Stimulated activated CD4-positive, alpha-beta T cell treated with anti-CD3 and anti-CD28 coated beads, TNF-alpha, amount 100 ng/mL, for 48 hours (primary cell): ENCODE measurements at regions not wholly inside any gene's neighbourhood (a gene's known extent, or its start where the extent isn't known, plus 50 kb on each side); places are given as distances from the start of the nearest gene placed in this dataset.

Experiments
- DNase-seq, 3 donors: peaks; one replicate each; pipeline ENCODE4 v3.0.0-alpha.2; 2020; ENCODE audit warnings: low read depth in 3 of 3

DNA sequence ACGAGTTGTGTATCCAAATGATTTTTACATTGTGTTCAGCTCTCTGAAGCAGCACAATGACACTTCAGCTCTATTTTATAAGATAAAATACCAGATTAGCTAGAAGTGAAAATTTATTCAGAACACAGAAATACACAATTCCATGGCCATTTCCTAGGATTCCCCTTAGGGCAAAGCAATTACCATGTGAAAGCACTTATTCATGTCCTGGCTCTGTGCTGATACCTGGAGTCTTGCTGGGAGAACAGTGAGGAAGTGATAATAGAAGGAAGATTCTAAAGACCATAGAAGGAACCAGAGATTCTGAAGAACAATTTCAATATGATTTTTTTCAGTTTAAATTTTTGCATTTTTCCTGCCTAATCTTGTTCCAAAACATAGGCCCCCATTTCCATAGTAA is 657.4 kb upstream of the ZWINT start:
- no peak for DNase-seq

DNA sequence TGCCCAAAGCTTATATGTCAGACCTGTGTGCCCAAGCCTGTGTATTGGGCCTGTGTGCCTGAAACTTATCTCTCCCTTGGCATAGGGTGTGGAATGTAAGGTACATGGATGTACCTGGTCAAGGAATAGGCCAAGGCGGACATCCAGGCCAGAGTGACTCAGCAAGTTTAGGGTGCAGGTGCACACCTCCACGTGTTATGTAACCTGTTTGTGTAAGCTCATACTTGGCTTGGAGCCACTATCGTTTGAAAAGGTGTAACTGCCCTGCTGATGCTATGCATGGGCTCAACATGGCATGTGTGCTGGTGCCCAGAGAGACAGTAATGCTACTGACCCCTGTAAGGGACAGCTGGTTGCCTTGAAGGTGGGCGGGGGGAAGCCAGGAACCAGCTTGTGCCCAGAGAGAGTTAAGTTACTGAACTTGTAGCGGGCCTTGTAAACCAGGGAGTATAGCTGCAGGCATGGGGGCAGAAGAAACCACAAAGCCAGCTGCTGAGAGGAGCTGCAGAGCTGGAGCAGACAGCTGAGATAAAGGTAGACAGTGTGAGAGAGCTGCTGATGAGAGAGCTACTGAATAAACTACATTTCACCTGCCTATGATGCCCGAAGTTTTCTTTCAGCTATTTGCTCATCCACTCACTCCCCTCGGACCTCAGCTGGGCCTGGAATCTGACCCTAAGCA is 656.4 kb upstream of the ZWINT start:
- no peak for DNase-seq

DNA sequence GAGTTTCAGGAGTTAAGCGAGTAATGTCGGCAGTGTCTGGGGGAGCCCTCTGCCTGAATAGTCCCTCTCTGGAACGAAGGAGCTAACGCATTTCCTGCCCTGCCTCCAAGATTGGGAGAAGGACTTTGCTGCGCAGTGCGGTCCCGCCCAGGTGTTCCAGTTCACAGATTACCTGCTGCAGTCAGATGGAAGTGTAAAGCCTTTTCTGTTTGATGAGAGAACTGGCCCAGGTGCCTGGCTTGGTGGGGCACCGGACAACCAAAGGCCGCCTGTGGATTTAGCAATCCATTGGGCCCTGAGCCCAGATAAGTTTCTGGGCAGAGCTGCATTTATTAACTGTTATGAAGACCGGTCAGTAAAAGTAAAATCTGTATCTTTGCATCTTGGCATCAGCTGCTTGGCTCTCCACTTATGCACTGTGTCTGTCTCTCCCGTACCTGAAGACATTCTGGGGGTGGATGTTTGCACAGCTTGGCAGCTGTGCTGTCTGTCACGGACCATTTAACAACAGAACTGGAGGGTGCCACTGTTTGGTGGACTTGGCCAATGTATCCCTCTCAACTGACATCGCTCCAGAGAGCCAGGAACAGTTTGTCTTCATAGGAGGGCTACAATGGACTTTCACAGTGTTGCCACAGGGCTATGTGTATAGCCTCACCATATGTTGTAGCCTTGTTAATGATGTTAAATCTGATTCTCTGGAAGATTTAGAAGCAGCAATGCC is 654.7 kb upstream of the ZWINT start:
- DNase-seq, result no peak

DNA sequence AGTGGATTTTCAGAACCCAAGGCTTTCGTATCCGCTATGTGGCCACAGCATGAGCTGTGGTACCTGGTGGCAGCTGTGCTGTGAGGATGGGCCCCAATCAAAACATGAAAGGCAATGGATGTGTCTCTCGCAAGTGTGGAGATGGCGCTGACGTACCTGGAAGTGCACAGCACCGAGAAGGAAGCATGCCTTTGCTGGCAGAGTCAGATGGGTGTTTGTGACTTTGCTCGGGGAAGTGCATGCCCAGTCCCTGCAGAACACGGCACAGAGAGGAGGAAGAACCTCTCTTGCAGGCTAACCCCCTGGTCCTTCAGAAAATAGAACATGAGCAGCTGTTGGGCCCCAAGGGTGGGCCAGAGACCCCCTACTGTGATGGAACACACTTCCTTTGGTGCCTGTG is 654.1 kb upstream of the ZWINT start:
- DNase-seq, result no peak

DNA sequence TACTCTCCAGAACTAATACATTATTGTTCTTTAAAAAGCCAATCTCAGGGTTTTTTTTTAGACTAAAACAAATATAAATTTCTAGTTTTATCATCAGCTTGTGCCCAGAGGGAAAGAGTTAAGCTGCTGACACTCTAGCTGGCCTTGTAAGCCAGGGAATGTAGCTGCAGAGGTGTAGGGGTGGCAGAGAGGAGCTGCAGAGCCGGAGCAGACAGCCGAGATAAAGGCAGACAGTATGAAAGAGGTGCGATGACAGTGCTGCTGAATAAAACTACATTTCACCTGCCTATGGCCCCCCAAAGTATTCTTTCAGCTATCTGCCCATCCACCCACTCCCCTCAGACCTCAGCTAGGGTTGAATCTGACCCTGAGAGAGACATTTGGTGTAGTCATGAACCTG is 653.7 kb upstream of the ZWINT start:
- DNase-seq, result no peak

DNA sequence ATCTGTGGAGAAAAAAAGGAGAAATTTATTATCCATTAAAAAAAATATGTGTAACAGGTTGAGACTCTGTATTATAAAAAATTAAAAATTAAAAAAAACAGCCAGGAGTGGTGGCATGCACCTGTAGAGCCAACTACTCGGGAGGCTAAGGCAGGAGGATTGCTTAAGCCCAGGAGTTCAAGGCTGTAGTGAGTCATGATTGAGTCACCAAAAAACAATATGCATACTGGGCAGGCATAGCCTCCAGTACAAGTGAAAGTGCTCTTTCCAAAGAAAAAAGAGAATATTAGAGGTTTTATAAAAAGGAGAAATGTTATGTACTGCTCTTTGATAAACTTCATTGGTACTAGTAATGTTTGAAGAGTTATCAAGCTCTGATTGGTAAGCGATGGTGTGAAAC is 647.1 kb upstream of the ZWINT start:
- no peak for DNase-seq

DNA sequence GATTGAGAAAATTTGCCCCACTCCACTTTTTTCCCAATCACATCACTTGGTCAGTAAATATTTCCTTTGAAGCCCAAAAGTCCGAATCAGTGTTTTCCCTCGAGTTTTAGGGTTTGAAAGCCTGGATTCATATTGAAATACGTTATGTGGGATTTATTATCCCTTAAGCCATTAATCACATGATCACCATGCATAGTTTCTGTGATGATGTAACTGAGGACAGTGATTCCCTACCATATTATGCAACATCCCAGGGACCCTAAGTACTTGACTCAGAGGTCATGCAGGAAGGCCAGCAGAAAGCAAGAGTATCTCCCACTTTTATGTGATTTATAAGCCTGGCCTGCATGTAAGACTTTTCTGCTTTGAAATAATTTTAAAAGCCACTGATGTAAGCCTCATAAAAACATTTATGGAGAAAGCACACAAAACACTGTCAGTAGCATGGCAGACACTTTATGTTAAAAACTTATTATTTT is 630.6 kb upstream of the ZWINT start:
- no peak for DNase-seq

DNA sequence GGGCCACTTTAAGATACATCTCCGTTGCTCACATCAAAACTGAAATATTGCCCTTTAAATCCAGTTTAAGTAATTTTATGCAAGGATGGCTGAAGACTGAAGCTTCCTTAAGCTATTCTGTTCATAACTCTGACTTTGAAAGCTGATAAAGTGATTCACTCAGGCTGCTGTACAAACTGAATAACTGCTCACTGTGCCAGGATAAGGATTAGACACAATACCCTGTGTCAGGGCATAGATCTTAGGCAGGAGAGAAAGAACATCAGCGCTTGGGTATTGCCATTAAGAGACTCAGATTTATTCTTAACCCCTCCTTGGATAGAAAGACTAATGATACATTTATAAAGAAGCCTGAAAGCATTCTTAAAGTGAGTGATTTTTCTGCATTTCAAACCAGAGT is 614.5 kb upstream of the ZWINT start:
- no peak for DNase-seq

DNA sequence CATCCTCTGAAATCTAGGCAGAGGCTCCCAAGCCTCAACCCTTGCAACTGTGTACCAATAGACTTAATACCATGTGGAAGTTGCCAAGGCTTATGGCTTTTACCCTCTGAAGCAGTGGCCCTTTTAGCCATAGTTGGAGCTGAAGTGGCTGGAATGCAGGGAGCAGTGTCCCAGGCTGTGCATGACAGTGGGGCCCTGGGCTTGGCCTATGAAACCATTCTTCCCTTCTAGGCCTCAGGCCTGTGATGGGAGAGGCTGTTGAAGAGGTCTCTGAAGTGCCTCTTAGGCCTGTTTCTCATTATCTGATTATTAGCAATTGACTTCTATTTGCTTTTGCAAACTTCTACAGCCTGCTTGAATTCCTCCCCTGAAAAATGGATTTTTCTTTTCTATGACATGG is 612.7 kb upstream of the ZWINT start:
- no peak for DNase-seq

DNA sequence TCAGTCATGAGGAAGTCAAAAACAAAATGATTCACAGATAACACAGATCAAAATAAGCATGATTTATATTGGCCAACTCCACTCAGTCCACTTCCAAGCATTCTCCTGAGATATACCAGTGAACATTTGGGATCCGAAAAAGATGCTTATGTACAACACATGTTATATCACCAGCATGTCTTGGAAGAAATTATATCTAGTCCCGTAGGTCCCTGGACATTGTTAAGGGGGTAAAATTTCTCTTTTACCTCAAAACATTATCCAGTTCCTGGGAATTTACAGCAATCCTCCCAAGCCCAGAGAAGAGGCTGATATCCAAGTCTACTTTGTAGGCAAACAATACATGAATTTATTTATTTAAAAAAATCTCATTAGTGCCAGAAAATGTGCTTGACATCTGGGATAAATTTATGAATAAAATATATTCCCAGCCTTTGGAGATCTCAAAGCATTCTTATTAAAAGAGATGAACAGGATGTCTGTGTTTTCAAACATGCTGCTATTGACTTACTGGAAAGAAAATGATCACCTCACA is 582.2 kb upstream of the ZWINT start:
- no peak for DNase-seq

DNA sequence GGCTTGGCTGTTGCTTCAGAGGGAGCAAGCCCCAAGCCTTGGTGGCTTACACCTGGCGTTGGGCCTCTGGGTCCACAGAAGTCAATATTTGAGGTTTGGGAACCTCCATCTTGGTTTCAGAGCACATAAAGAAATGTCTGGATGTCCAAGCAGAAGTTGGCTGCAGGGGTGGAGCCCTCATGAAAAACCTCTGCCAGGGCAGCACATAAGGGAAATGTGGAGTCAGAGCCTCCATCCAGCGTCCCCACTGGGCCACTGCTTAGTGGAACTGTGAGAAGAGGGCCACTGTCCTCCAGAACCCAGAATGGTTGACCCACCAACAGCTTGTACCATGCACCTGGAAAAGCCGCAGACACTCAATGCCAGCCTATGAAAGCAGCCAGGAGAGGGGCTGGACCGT is 573.5 kb upstream of the ZWINT start:
- DNase-seq, result no peak

DNA sequence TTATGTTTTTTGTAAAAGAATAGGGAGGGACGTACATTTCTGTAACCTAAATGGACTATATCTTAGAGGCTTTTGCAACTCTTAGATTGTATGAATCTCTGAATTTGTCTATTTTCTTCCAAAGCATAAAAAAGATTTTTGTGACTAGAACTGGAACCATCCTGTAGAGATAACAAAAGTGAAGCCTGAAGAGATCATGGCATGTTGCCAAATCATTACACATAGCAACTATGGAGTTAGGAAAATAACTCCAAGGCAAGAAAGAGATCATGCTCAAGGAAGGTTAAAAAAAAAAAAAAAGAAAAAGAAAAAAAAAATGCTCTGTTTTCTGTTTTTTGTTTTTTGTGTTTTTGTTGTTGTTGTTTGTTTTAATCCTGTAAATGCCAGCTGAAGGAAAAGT is 567.7 kb upstream of the ZWINT start:
- DNase-seq, result no peak

DNA sequence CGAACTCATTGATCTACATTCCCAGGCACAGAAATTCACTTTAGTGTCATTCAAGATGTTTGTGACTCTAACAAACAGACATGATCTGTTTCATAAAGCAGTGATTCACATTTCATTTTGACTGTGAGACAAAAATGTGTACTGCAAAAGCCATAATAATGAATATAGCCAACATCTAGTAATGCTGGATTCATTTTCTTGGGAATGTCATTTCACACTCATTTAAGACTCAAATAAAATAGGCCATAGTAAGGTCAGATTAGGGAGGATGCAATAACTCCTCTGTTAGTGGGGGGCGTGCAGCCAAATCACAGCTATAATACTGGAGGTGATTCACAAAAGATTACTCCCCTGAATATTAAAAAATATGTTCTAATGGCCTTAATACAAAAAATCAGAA is 566.6 kb upstream of the ZWINT start:
- no peak for DNase-seq

DNA sequence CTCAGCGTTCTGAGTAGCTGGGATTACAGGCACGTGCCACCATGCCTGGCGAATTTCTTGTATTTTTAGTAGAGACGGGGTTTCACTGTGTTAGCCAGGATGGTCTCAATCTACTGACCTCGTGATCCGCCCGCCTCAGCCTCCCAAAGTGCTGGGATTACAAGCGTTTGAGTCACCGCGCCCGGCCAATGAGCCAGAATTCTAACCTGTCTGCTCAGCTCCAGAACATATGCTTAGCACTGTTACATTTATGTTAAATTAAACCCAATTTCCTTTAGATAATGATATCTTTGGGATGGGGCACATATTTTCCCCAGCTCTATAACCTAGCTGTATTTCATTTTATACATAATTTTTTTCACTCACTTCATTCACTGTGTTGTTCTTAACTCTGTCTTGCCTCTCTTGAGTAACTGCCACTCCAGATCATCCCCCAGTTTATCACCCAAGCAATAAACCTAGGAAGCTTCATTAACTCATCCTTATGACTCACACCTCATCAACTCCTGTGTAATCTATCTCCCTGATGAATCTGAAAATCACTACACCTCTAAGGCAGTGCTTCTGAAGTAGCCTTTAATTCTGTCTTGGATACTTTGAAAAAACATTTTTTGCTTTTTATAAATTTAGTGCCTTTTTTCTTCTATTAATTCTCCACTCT is 559.7 kb upstream of the ZWINT start:
- no peak for DNase-seq

DNA sequence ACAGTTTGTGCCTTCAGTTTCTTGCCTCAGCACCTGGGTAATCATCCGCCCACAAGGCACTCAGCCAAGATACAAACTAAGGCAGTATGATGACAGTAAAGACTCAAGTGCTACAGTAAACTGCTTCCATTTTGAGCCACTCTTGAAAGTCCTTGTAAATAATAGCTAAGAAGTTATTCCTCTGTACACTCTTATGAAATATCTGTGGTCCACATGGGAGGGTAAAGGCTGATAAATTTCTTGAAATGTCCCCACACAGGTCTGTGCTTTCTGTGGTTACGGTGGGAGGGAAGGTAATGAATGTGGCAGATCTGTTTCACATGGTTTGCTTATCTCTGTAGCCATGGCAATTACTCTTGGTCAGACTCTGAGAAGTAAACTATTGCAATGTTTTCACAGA is 551.0 kb upstream of the ZWINT start:
- DNase-seq, result no peak

DNA sequence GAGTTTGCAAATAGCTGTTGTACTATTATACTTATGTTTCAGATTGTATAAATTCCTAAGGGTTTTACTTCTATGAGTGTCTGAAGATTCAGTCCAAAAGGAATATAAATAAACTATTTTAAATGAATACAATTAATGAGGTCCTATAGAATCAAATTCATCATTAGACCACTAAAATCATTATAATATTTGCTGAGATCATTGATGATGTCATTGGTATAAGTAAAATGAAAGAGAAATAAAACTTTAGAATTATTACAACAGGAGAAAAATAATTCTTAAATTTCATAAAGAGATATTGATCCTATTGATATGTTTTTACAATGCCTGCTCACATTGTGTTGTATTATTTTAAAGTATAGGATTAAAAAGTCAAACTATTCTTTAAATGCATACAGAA is 544.0 kb upstream of the ZWINT start:
- no peak for DNase-seq

DNA sequence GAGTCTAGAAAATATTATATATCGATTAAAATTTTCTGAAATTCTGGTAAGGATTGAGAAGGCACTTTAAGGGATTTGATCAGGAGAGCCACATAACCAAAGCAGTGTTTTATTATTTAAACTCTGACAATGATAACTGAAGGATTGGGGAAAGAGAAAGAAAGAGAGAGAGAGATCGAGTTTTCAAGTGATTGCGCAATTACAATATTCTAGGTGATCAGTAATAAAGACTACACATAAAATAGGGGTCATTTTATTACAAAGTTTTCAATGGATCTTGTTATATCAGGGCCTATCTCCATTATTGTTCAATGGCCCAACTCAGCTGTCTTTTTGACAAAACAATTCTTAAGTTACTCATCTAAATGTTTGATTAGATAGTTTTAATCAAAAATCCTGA is 541.5 kb upstream of the ZWINT start:
- DNase-seq, result no peak

DNA sequence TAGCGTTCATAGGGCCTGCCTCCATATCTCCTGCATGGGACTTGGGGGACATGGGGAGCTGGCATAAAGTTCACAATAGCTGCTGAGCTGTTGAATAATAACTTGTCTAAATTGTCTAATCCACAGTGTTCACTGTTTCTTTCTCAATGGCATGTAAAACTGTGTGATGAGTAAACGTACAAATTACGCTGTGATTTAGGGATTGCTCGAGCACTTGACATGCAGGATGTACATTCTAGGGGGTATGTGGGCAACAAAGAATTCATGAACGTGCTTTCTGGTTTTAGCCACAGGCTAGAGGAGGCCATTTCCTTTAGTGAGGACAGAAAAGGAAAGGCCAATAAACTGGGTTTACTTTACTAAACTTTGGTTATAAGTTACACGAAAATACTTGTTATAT is 534.2 kb upstream of the ZWINT start:
- DNase-seq, result no peak

DNA sequence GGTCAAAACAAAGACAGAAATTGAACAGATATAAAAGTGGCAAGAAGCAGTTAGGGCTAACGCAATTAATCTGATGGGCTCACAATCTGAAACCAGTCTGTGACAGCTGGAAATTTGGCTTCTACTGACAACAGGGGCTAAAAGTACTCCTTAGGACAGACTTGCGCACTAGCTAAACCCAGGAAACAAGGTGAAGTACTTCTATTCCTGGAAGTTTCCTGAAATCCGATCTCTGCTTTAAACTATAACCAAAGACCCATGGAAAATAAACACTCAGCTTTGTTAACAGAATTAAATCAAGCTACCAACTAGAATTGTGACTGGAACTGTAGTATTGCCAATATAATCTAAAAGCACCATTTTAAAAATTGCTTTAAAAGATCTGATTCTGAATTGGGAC is 520.2 kb upstream of the ZWINT start:
- no peak for DNase-seq

DNA sequence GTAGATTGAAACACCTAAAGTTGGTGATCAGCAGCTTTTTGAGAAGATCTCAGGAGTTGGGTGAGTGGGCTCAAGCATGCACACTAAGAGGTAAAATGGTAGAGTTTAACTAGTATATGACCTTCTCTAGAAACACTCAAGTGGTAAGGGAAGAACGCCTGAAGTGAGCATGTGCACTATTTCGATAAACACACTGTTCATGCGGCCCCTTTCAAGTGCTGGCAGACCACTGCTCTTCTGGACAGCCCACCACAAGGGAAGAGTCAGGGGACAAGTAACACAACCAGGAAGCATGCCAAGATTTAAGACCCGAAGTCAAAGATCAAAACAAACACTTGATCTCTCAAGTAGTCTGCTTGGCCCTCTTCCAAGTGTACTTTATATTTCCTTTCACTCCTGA is 519.5 kb upstream of the ZWINT start:
- no peak for DNase-seq

DNA sequence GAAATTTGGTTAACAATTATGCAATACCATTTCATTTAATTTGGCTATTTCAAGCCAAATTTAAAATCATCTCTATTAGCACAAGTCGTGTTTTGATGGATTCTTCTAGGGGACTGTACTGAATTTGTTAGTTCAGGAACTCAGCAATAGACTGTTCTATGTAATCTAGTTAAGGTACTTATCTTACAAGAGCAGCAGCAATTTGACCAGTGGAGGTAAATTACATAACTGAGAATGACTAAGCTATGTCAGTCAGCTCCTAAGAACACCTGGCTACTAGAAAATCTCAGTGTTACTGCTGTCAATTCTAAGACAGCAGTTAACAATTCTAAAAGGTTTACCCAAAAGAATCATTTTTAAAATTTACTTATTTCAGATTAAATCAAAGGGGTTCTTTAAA is 513.9 kb upstream of the ZWINT start:
- DNase-seq, result no peak

DNA sequence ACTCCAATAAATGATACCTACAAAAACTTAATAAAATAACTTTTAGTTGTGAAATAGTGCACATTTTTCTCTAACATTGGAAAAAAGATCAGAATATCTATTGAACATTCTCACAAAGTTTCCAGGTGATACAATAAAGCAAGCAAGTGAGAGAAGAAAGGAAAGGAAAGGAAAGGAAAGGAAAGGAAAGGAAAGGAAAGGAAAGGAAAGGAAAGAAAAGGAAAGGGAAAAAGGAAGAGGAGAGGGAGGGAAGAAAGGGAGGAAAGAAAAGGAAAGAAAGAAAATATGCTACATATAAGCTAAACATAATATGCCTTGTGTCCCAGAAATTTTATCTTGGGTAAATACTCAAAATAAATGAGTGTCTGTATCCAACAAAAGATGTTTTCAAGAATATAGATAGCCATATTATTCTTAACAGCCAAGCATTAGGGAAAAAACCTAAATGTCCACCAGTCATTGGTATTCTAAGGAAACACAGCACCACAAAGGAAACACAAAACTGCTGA is 510.2 kb upstream of the ZWINT start:
- DNase-seq, result no peak

DNA sequence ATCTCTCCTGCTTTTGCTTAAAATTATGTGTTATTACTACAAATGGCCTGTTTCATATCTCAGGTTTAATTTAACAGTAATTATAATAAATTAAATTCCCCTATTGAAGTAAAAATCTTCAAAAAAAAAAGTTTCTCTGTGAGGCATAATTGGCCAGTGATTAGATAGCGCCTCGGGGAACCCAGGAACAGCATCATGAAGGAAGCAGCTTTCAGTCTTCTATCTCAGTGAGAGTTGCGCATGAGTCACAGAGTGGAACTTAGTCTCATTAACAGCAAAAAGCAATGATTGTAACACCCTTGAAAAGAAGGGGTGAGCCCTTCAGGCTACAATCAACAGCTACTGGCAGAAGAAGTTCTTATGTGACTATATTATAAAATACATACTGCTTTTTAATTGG is 506.2 kb upstream of the ZWINT start:
- DNase-seq, result no peak
